Right hindlimb (tissue), 1 donor: ENCODE measurements at regions not wholly inside any gene's neighbourhood (a gene's known extent, or its start where the extent isn't known, plus 50 kb on each side); places are given as distances from the start of the nearest gene placed in this dataset.
"Not testable (repeated sequence)": the region's sequence is repeated elsewhere in the genome, so short reads cannot be mapped to it uniquely, and the experiment has no call there.

Experiments
- DNase-seq: peaks from one replicate; pipeline ENCODE4 v3.0.0-alpha.2; 2018

DNA sequence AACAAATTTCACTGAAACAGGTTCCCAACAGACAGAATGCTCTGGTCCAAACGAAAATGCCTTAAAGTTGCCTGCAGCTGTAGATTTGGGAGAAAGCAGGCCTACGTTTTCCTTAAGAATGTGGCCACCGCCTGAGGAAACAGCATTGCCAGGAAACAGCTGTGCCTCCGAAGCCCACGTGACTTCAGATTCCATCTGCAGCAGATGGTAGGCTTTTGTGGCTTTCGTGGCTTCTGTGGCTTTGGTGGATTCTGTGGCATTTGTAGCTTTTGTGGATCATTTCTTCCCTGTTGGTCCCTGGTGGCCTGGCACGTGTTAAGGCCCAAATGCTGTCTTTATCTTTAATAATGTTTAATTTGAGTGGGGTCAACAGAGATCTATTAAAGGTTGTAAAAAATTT lies 222.9 kb downstream of the TTLL2 start:
- DNase-seq = no peak

DNA sequence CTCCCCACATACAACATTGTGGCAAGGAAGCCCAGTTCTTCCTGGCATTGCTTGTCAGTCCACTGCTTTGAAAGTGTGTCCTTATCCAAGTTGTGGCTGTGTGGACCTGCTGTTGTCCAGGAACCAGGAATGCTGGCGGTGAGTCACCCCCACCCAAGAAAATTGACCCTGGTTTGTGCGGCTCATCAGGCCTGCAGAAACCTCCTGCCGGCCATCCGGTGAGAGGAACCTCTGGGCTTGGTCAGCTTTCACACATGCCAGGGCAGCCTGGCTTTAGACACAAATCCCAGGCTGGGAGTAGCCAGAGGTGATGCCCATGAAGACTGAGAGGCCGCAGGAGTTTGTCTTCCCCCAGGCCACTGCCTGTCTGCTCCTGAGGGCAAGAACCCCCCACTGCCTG lies 223.6 kb downstream of the TTLL2 start:
- DNase-seq = no peak

DNA sequence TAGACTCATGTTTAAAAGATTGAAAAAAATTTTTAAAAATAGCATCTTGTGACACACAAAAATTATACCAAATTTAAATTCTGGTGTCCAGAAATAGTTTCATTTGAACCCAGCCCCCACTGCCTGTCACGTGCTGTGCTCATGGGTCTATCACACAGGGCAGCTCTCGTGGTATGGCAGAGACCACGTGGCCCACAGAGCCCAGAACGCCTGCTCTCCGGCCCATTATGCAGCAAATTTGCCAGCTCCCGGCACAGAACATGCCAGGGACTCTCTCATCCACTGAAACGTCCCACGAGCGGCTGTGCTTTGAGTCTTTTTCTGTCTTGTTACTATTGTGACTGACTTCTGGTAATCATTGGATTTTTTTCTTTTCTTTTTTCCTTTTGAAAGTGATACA lies 224.3 kb downstream of the TTLL2 start:
- no peak for DNase-seq

DNA sequence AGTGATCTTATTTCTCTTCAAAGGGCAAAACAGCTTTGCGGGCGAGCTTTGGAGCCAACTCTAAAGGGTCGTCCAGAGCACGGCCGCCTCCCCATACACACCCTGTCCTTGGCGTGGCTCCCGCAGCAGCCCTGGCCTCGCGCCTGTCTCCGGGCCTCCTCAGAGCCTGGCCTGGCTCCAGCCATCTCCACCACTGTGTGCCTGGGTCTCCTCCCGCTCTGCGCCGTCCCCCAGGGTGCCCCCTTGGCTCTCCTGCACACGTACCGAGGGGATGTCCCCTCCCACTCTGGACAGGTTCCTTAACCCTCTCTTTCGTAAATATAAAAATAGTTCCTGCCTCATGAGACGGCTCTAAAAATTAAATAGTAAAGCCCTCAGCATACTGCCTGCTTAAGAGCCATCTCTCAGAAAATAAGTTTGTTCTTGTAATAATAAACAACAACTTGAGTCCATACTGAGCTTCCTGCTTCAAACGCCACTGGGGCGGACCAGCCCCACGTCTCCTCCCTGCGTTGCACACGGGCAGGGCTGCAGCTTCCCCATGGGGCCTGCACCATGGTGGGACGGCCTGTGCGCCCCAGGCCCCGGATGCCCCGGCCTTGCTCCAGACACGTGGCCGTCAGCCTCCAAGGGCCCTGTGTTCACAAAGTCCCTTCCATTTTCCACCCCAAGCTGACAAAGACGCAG lies 226.2 kb downstream of the TTLL2 start:
- peak; percentile 94 for DNase-seq

DNA sequence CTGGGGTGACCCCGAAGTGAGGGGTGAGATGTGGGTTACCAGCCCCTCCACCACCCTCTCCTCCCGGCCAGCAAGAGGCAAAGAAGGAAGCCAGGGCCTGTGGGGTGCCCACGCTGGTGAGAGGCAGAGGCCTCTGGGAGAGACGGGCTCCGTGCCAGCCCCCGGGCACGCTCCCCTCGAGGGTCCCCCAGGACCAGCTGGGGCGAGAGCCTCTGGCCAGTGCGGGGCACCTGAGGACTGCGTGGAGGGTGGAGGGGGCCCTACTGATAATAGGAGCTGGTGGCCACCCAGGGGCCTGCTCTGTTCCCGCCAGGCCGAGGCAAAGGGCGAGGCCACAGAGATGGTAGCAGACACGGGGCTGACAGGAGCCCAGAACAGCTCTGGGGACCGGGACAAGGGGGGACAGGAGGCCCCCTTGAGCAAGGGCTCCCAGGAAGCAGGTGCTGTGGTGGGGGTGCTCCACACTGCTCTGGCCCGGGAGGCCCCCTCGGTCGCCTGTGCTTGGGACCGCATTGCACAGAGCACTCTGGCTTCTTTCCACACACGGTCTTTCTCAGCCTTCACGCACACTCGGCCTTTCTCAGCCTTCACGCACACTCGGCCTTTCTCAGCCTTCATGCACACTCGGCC lies 226.9 kb downstream of the TTLL2 start:
- no peak for DNase-seq

DNA sequence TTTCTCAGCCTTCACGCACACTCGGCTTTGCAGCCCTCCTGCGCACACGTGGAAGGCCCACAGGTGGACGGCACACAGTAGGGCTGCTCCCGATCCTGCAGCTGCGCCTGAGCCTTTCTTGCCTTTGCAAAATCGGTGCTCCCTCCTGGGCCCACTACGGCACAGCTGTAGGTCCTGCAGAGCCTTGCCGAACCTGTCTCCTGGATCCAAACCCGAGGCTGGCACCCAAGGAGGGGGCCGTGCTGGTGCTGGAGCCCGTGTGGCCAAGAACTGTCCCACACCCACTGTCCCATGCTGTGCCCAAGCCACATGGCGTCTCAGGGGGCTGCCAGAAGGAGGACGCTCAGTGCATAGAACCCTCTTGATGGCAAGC lies 227.4 kb downstream of the TTLL2 start:
- no peak for DNase-seq

DNA sequence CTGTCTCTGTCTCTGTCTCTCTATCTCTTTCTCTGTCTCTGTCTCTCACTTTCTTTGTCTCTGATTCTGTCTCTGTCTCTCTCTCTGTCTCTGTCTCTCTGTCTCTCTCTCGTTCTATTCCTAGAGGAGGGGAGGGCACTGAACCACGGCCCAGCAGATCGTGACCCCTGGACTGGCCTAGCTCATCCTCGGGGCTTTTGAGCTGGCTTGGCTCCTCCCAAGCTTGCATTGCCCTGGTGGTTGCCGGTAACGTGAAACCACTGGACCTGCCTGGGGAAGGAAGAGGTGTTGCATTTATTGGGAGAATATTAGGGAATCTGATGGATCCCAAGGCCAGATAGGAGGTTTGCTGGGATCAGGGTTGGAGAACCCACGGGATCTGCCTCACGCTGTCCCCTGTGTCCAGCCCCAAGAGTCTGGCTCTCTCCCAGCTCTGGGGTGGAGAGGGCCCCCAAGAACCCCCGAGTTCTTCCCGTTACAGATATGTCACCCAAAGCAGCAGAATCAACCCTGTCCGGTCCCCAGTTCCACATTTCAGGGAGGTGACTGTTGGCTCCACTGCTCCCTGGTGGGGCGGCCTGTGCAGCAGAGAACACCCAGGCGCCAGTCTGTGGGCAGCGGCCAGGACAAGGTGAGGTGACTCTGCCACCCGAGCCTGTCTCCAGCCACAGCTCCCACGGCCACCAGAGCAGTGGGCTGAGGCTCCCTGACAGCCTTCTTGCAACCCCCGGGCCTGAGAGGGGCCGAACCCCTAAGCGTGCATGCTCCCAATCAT lies 228.3 kb downstream of the TTLL2 start:
- no peak for DNase-seq

DNA sequence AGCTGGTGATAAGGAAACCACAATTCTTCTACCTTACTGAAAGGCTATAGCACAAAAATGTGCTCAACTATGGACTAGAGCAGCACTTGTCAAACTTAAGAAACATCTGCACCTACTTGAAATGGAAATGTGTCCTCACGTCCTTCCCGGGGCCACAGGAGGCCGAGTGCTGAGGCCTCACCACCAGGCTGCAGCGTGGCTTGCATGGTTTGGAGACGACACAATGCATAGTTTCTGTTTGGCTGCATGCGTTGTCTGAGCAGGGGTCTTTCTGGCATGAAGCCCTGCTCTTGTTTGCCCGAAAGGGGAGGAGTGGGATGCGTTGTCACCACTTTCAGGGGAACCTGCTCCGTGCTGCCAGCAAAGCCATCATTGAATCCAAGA lies 228.8 kb downstream of the TTLL2 start:
- no peak for DNase-seq

DNA sequence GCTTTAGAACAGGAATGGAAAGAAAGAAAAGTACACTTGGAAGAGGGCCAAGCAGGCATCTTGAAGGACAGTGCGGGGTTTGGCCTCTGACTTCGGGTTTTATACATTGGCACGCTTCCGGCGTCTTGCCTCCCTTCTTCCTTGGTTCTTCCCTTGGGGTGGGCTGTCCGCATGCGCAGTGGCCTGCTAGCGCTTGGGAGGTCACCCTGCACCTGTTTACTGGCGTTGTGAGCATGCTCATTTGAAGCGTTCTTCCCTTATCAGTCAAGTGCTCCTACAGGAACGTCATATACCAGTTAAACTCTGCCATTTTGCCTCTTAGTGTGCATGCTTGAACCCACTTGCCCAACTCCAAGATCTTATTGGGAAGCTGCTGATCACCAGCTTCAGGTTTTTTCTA lies 230.0 kb downstream of the TTLL2 start:
- no peak for DNase-seq

DNA sequence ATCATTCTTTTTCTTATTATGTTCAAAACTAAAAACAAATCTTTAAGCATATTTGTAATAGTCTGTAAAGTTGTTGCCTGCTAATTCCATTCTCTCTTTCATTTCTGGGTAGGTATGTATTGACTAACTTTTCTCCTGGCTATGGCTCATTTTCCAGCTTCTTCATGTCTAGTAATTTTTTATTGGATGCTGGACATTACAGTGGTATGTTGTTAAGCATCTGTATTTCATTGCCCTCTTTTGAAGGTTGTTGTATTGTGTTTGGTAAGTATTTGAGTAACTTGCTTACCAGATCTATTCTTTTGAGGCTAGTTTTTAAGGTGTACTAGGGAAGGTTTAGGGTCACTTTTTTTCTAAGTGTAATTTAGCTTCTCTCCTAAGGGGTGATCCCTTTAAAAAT lies 230.9 kb downstream of the TTLL2 start:
- no peak for DNase-seq

DNA sequence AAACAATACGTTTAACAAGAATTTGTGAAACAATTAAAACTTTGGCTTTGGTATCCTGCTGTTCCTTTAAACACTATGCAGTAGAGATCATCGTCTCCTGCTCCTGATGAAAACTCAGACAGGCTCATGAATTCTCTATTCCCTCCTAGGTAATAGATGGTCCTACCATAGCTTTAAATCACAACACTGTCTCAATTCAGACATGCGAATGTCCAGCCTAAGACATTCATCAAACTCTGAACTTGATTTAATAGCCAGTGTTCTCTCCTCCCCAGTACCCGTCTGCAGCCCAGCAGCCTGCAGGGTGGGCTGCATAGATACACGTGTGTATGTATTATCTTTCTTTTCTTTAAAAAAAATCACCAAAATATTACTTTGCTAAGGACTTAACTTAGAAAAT lies 232.8 kb downstream of the TTLL2 start:
- no peak for DNase-seq

DNA sequence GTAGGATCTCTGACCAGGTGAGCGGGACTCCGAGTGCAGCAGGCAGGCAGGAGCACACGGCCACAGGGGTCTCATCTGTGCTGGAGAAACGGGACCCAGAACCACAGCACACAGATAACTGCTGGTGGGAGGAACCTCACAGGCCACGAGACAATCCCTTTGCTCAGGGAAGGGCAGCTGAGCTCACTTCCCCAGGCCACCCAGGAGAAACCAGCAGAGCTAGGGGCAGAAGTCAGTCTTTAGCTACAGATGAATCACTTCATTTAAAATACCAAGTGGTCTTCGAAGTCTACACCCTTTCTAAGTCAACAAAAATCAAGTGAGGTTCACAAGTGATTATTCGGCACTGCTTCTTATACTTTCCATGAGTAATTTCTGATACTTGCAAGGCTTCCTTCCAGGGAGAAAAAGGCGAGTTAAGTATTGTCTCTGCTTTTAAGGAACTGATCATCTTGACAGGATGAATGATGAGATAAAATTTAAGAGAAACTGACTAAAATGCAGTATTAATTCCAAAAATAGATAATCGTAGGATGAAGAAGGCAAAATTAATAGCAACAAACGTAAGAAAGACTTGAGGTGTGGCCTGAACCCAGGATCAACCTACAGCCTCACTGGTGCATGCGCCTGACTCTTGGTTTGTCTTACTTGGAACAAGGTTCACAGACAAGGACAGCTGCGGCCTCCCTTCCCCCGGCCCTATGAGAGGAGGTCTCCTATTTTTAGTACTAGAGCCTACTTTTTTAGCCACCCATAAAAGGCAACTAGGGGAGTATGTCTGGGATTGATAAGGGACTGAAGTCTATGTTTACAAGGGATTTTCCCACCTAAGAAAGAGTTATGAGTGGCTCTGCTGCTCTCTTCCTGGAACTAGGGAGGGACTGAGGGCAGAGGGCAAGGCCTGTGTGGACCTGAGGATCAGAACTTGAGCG lies 233.6 kb downstream of the TTLL2 start:
- peak; percentile 69 for DNase-seq

DNA sequence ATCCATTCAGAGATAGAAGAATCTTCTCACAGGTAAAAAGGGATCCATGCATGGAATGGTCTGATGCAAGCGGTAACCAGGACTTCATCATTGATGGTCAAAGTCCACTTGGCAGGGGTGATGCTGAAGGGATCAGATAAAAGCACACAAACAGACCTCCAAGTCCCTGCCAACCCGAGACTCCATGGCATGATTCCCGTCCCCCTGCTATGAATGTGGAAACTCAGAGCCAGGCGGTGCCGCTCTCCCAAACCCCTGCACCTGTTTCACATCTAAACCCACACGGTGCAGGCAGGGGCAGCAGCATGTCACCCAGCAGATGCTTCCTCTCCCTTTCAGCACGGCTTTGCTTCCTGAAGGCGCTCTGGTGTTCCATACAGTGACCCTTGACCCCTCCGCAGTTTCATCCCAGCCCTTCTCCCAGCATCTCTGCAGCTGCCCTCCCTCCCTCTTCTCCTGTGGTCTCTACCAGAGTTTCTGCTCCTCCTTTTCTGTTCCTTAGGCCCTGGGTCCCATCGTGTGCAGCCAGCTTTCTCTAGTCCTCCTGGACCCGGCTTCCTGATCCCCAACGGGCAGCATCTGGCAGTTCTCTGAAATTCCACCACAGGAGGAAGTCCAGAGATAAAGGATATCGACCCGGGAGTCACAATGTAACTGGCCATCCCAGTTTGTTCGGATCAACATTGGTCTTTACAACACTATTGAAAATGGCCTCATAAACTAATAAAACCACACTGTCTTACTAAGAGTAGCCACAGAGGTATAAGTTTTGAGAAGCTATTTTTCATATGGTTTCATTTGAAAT lies 235.0 kb downstream of the TTLL2 start:
- no peak for DNase-seq

DNA sequence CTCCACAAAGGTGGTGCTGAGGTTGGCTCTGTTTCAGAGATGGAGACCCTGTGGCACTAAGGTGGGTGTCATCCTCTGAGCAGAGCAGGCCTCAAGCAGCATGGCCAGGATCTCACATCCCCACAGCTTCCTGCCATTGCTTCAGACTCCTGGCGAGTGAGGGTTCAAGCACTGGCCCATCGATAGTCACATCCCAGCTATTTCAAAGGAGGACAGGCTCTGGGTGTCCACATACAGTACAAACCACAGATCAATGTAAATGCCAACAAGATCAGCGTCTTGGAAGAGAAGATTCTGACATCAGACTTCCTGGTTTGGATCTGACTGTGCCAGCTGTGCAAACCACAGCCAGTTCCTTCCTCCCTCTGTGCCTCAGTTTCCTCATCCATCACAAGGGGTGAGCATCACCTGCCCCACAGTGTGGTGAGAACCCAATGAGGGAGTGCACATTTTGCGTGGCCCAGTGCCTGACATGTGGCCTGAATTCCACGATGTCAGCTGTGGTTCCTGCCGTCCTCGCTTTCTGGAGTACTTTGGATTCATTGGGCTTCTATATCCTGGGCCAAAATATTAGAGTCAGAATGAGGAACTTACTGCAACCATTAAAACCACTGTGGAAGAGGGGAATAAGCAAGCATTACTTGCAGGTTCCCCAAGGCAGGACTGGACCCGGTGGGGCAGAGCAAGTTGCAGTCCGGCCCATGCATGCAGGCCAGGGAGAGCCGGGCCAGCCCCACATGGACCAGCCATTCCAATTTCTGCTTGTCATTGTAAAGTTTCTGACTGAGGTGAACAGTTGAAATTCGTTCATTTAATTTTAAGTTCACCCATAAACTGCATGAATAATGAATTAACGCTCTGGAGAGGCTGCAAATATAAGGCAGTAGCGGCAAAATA lies 236.0 kb downstream of the TTLL2 start:
- no peak for DNase-seq

DNA sequence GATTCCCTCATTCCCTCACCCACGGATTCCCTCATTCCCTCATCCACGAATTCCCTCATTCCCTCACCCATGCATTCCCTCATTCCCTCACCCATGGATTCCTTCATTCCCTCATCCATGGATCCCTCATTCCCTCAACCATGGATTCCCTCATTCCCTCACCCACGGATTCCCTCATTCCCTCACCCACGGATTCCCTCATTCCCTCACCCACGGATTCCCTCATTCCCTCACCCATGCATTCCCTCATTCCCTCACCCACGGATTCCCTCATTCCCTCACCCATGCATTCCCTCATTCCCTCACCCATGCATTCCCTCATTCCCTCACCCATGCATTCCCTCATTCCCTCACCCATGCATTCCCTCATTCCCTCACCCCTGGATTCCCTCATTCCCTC lies 238.0 kb downstream of the TTLL2 start:
- not testable (repeated sequence) for DNase-seq

DNA sequence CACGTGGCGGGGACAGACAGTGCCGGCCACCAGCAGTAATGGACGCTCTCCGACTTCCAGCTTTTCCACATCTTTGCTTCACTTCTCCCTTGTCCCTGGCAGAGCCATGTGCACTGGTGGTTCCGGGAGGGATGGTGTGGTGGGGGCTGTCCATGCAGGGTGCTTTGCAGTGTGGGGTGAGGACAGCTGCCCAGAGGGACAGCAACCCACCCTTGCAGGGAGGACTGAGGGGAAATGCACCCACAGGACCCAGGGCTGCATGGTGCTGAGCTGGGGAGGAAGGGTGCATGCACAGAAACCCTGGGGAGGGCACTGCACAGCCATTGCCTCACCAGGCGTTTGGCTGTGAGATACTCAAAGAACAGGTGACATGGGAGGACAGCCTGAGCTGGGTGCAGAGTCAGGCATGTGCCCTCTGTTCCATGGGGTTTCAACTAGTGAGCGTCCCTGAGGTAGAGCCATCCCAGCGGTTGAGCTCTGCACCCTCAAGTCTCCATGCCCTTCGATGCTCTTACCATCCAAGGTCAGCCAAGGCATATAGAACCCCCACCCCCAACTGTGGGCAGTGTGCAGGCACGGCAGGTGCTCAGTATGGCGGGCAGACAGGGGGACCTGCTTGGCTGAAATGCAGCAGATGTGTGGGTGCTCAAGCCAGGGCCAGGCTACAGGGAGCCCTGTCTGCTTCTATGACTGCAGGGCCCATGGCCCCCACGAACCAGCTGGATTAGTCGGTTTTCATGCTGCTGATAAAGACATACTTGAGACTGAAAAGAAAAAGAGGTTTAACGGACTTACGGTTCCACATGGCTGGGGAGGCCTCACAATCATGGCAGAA lies 239.7 kb downstream of the TTLL2 start:
- DNase-seq = no peak

DNA sequence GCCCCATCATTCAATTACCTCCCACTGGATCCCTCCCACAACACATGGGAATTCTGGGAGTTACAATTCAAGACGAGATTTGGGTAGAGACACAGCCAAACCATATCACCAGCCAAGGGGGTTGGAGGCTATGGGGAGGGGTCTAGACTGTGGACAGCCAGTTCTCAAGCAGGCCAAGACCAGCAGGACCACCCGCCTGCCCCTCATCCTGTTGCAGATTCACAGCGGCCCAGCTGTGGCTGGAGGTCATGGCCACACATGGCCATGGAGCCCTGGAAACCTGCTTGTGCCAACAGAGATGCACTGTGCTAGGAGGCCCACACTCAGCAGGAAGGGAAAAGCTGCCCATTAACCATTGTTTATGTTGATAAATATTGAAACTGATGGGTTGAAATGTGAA lies 240.5 kb downstream of the TTLL2 start:
- DNase-seq = no peak

DNA sequence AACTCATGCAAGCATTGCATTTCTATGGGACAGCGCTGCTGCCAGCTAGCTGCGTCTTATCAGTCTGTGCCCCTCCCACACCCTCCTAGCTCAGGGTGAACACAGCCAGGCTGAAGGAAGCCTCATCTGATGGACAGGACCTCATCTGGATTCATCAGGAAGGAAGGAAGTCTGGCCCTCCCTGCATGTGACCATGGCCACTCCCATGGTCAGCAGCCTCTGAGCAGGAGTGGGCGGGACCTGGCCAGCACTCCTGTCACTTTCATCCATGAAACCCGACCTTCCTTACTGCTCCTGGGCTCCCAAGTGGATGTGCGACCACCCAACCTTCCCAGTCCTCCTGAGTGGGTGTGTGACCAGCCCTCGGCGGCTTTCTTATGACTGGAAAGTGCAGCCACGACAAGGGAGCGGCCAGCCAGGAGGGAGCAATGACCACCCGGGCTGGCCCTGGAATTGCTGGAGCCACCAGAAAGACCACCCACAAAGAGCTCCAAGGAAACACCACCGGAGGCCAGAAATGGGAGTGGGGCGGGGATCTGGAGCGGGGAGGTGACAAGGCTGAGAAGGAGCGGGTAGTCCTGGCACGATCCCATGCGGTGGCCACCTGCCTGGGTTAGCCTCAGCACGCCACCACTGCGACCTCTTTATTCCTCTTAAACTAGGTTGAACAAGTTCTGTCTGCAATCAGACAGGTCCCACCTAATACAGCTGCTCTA lies 241.2 kb downstream of the TTLL2 start:
- no peak for DNase-seq

DNA sequence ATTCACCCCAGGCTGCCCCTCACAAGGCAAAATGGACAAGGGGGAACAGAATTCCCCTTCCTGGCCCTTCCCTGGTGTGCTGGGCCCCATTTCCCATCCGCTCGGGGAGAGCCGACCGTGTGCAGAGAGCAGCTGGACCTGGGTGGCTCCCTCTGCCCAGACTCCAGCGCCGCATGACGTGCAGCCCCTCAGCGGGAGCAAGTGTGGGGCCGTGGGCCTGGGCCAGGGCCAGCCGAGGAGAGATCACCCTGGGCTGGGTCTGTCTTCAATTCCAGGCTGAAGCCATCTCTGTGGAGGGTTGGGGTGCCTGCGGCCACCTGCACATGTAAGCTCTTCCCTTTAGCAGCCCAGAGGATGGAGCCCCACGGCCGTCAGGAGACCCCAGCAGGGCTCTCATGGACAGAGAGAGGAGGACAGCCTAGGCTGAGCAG lies 241.8 kb downstream of the TTLL2 start:
- no peak for DNase-seq
